Gastroesophageal sphincter (tissue), 4 donors: ENCODE measurements at regions not wholly inside any gene's neighbourhood (a gene's known extent, or its start where the extent isn't known, plus 50 kb on each side); places are given as distances from the start of the nearest gene placed in this dataset.

Experiments used
- ATAC-seq: fragments of 150-250 bp; one replicate; pipeline ENCODE4 v1.9.1; 2016; ENCODE audit warnings: mild to moderate bottlenecking, moderate library complexity
- H3K27ac ChIP-seq, 4 donors: fragments of 200-600 bp; sonication (generic) in 3 of 4; 1 replicate in 3 of 4; 2 replicates in 1 of 4; pipeline ENCODE4 v1.5.1; 2016 to 2019
- H3K27me3 ChIP-seq: fragments of 200-600 bp; sonication (generic); one replicate; pipeline ENCODE4 v1.5.1; 2019
- H3K36me3 ChIP-seq, 2 donors: fragments of 200-600 bp; sonication (generic); one replicate each; pipeline ENCODE4 v1.5.1; 2019; ENCODE audit warnings: control low read depth in 1 of 2
- H3K4me1 ChIP-seq, 3 donors: fragments of 200-600 bp; sonication (generic); 1 replicate in 2 of 3; 2 replicates in 1 of 3; pipeline ENCODE4 v1.5.1; 2016 to 2019; ENCODE audit warnings: control low read depth in 2 of 3
- H3K4me3 ChIP-seq, 2 donors: fragments of 200-600 bp; sonication (generic); one replicate each; pipeline ENCODE4 v1.5.1; 2019; ENCODE audit warnings: mild to moderate bottlenecking in 1 of 2, moderate library complexity in 1 of 2
- H3K9me3 ChIP-seq, 3 donors: fragments of 200-600 bp; sonication (generic); one replicate each; pipeline ENCODE4 v1.5.1; 2017 to 2019; ENCODE audit warnings: control low read depth in 2 of 3
- EP300 ChIP-seq: sonication (generic); formaldehyde crosslinking; IDR thresholded peaks from one replicate; pipeline ENCODE4 v1.6.1; 2017; ENCODE audit warnings: antibody characterized with exemption, mild to moderate bottlenecking
- POLR2A ChIP-seq, 2 donors: fragments of 450-650 bp; IDR thresholded peaks; one replicate each; pipeline ENCODE4 v1.6.1; 2017; ENCODE audit warnings: antibody characterized with exemption in 2 of 2, mild to moderate bottlenecking in 2 of 2, moderate library complexity in 1 of 2
- POLR2AphosphoS5 ChIP-seq: sonication (generic); formaldehyde crosslinking; IDR thresholded peaks from one replicate; pipeline ENCODE4 v1.6.1; 2017; ENCODE audit warnings: antibody characterized with exemption
- WGBS, 2 donors: methylation state at CpG; one replicate each; pipeline ENCODE4 v1.1.5; 2018; ENCODE audit warnings: low coverage in 1 of 2; 5-methylcytosine and 5-hydroxymethylcytosine counted together
- TF ChIP-seq, protein P1 (sequence below), 4 experiments: fragments of 200-600 bp in 2 of 4; fragments of 450-650 bp in 2 of 4; sonication (generic) in 1 of 4; IDR thresholded peaks; one replicate each; pipeline ENCODE4 v1.5.1; 2017 to 2019; ENCODE audit warnings: antibody characterized with exemption in 4 of 4, mild to moderate bottlenecking in 2 of 4, moderate library complexity in 2 of 4

DNA sequence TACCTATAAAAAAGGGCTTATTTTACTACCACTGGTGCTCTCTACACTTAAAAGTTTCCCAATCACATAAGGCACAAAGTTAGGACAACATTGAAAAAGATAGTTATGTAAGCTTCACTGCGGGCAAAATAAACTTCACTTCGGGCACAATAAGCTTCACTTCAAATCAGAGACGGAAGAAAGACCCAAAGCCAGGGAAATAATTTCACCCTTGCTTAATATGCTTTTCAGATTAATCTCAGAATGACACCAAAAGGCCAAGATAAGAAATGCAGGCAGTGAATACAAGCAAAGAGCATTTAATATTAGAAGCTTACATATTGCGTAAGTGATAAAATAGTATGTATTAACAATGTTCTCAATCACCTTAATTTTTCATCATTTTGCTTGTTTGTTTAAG is 444.2 kb downstream of the SETD4 start:
- Histone ChIP-seq H3K36me3 (no peaks in the 10 kb centered on the region), H3K4me1 (no peaks in the 10 kb centered on the region), H3K9me3 (no peaks in the 10 kb centered on the region), H3K27ac (no peak overlapping the region), H3K4me3 (no peak overlapping the region), H3K27me3 (no peaks in the 10 kb centered on the region)
- WGBS, 2 donors = 17 to 25% methylated on average over 4 of the region's 4 CpGs
- ATAC-seq = no peak
- TF ChIP-seq EP300 (no peak), POLR2A (IDR thresholded peaks at IDR 0.05) (no peak), POLR2AphosphoS5 (no peak)
- TF ChIP-seq, protein P1, sequence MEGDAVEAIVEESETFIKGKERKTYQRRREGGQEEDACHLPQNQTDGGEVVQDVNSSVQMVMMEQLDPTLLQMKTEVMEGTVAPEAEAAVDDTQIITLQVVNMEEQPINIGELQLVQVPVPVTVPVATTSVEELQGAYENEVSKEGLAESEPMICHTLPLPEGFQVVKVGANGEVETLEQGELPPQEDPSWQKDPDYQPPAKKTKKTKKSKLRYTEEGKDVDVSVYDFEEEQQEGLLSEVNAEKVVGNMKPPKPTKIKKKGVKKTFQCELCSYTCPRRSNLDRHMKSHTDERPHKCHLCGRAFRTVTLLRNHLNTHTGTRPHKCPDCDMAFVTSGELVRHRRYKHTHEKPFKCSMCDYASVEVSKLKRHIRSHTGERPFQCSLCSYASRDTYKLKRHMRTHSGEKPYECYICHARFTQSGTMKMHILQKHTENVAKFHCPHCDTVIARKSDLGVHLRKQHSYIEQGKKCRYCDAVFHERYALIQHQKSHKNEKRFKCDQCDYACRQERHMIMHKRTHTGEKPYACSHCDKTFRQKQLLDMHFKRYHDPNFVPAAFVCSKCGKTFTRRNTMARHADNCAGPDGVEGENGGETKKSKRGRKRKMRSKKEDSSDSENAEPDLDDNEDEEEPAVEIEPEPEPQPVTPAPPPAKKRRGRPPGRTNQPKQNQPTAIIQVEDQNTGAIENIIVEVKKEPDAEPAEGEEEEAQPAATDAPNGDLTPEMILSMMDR (IDR thresholded peaks at IDR 0.05) = peak; percentile 20 to 32 (median 24)

DNA sequence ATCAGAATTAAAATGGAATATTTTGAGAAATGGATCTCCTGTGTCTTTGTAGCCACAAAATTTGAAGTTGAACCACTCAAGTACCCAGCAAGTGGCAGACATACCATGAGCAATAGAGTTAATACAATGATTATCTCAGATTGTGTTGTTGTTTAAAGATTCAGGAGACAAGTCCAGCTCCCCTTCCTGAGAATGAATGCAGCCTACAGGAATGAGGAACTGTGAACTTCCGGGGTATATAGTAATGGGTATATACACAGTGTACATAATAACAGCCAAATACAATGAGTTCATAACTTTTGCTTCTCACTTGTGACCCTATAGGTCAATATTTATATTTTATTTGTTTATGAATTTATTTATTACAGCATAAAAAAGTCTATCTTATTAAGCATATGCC is 445.0 kb downstream of the SETD4 start:
- TF ChIP-seq EP300 (no peak), POLR2AphosphoS5 (no peak), POLR2A (IDR thresholded peaks at IDR 0.05) (no peak)
- TF ChIP-seq, protein P1 (IDR thresholded peaks at IDR 0.05) = no peak
- no peak overlapping the region for H3K4me3 ChIP-seq
- no peaks in the 10 kb centered on the region for H3K4me1 ChIP-seq
- no peak overlapping the region for H3K27ac ChIP-seq
- peaks cover 2% of the 10 kb centered on the region for H3K27me3 ChIP-seq
- ATAC-seq = no peak
- WGBS, 2 donors = 70 to 100% methylated on average over 1 of the region's 1 CpG
- no peaks in the 10 kb centered on the region for H3K9me3 ChIP-seq
- no peaks in the 10 kb centered on the region for H3K36me3 ChIP-seq

GRCh38 chr21:35614396-35614921 is 445.9 kb downstream of the SETD4 start:
- no peak for TF ChIP-seq POLR2AphosphoS5
- no peak for TF ChIP-seq POLR2A (IDR thresholded peaks at IDR 0.05)
- TF ChIP-seq, protein P1 (IDR thresholded peaks at IDR 0.05) = no peak
- no peak for TF ChIP-seq EP300
- H3K4me3 ChIP-seq = no peak overlapping the region
- ATAC-seq = no peak
- no peaks in the 10 kb centered on the region for H3K4me1 ChIP-seq
- no peaks in the 10 kb centered on the region for H3K36me3 ChIP-seq
- peaks cover 6% of the 10 kb centered on the region for H3K27me3 ChIP-seq
- no peaks in the 10 kb centered on the region for H3K9me3 ChIP-seq
- H3K27ac ChIP-seq = no peak overlapping the region
- 96% methylated on average over 4 of the region's 4 CpGs; no CpG with 5 or more reads in 1 of the 2 donors for whole genome bisulfite sequencing, 2 donors

- no peaks in the 10 kb centered on the region for H3K4me1 ChIP-seq
- ATAC-seq = no peak
- no peak overlapping the region for H3K27ac ChIP-seq
- peaks cover 0 to 9% (median 0%) of the 10 kb centered on the region in 3 donors for H3K9me3 ChIP-seq
- TF ChIP-seq POLR2AphosphoS5 = no peak
- no peak for TF ChIP-seq POLR2A (IDR thresholded peaks at IDR 0.05)
- WGBS, 2 donors = 67 to 86% methylated on average over 2 of the region's 2 CpGs
- no peak overlapping the region for H3K4me3 ChIP-seq
- peaks cover 6% of the 10 kb centered on the region for H3K27me3 ChIP-seq
- H3K36me3 ChIP-seq = no peaks in the 10 kb centered on the region
Observed at GRCh38 chr21:35611708-35612132, 448.6 kb downstream of the SETD4 start.

DNA sequence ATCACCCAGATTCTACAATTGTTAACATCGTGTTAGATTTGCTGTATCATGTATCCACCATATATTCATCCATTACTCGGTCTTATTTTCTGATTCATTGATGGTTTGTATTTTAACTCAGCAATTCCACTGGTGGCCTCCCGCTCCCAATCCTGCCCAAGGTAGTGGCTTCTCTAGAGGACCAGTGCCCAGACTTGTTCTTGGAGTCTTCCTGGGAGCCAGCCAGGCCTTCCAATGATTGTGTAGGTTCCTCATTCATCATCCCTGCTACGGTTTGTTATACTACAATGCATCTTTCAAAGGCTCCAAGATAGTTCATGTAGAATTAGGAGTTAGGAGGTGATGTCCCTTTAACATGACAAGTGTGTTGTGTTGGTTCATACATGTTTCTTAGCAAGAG is 451.1 kb downstream of the SETD4 start:
- no peak for TF ChIP-seq POLR2AphosphoS5
- no peak for TF ChIP-seq POLR2A (IDR thresholded peaks at IDR 0.05)
- no peak for TF ChIP-seq EP300
- TF ChIP-seq, protein P1 (IDR thresholded peaks at IDR 0.05) = no peak
- H3K27me3 ChIP-seq = peaks cover 9% of the 10 kb centered on the region
- ATAC-seq = no peak
- H3K9me3 ChIP-seq = peaks cover 0 to 11% (median 0%) of the 10 kb centered on the region in 3 donors
- WGBS, 2 donors = 70 to 95% methylated on average over 3 to 4 of the region's 4 CpGs
- no peak overlapping the region for H3K27ac ChIP-seq
- no peaks in the 10 kb centered on the region for H3K36me3 ChIP-seq
- no peak overlapping the region for H3K4me3 ChIP-seq
- H3K4me1 ChIP-seq = no peaks in the 10 kb centered on the region
